ENCODE measurements at regions not wholly inside any gene's neighbourhood (a gene's known extent, or its start where the extent isn't known, plus 50 kb on each side); places are given as distances from the start of the nearest gene placed in this dataset.

DNA sequence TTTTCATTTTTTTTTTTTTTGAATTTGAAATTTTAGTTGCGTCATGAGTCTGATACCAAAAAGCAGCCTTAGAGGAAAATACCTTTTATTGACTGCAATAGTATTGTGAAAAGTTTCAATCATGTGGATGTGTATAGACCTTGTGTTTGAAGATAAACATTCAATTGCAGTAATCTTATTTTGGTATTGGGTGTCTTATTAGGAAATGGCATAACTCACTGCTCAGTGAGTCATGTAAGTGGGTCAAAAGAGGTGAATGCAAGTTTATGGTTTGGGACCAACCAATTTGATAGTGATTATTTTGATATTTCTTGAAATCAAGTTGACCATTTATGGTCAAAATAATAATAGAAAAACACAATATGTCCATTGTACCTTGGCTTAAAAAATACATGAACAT lies 627.8 kb upstream of the SLIT2 start:
- TF ChIP-seq, protein P1, sequence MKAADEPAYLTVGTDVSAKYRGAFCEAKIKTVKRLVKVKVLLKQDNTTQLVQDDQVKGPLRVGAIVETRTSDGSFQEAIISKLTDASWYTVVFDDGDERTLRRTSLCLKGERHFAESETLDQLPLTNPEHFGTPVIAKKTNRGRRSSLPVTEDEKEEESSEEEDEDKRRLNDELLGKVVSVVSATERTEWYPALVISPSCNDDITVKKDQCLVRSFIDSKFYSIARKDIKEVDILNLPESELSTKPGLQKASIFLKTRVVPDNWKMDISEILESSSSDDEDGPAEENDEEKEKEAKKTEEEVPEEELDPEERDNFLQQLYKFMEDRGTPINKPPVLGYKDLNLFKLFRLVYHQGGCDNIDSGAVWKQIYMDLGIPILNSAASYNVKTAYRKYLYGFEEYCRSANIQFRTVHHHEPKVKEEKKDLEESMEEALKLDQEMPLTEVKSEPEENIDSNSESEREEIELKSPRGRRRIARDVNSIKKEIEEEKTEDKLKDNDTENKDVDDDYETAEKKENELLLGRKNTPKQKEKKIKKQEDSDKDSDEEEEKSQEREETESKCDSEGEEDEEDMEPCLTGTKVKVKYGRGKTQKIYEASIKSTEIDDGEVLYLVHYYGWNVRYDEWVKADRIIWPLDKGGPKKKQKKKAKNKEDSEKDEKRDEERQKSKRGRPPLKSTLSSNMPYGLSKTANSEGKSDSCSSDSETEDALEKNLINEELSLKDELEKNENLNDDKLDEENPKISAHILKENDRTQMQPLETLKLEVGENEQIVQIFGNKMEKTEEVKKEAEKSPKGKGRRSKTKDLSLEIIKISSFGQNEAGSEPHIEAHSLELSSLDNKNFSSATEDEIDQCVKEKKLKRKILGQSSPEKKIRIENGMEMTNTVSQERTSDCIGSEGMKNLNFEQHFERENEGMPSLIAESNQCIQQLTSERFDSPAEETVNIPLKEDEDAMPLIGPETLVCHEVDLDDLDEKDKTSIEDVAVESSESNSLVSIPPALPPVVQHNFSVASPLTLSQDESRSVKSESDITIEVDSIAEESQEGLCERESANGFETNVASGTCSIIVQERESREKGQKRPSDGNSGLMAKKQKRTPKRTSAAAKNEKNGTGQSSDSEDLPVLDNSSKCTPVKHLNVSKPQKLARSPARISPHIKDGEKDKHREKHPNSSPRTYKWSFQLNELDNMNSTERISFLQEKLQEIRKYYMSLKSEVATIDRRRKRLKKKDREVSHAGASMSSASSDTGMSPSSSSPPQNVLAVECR (CRISPR knock-in tag; IDR thresholded peaks at IDR 0.05; ENCODE audit: borderline replicate concordance) = no peak
- TF ChIP-seq MAZ (IDR thresholded peaks at IDR 0.05; ENCODE audit: borderline replicate concordance, low read depth, low read length) (no peak), MAZ (CRISPR knock-in tag; IDR thresholded peaks at IDR 0.05; ENCODE audit: low read depth) (no peak), POLR2AphosphoS2 (IDR thresholded peaks at IDR 0.05; ENCODE audit: low read depth, low read length) (no peak), POLR2A (IDR thresholded peaks at IDR 0.05; ENCODE audit: insufficient read depth in 1 of 2, low read depth in 2 of 2, low read length in 2 of 2) (no peak), MAFG (CRISPR knock-in tag; IDR thresholded peaks at IDR 0.05) (no peak), BCL6 (CRISPR knock-in tag; IDR thresholded peaks at IDR 0.05) (no peak), KDM4B (CRISPR knock-in tag; IDR thresholded peaks at IDR 0.05) (no peak), ZNF274 (CRISPR knock-in tag; IDR thresholded peaks at IDR 0.05) (no peak), ZHX2 (IDR thresholded peaks at IDR 0.05; ENCODE audit: low read depth) (no peak), ZHX2 (CRISPR knock-in tag; IDR thresholded peaks at IDR 0.05; ENCODE audit: borderline replicate concordance) (no peak)
- TF ChIP-seq, protein P2, sequence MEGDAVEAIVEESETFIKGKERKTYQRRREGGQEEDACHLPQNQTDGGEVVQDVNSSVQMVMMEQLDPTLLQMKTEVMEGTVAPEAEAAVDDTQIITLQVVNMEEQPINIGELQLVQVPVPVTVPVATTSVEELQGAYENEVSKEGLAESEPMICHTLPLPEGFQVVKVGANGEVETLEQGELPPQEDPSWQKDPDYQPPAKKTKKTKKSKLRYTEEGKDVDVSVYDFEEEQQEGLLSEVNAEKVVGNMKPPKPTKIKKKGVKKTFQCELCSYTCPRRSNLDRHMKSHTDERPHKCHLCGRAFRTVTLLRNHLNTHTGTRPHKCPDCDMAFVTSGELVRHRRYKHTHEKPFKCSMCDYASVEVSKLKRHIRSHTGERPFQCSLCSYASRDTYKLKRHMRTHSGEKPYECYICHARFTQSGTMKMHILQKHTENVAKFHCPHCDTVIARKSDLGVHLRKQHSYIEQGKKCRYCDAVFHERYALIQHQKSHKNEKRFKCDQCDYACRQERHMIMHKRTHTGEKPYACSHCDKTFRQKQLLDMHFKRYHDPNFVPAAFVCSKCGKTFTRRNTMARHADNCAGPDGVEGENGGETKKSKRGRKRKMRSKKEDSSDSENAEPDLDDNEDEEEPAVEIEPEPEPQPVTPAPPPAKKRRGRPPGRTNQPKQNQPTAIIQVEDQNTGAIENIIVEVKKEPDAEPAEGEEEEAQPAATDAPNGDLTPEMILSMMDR (CRISPR knock-in tag; IDR thresholded peaks at IDR 0.05) = no peak

Data from HepG2 (cell line).